H4 (cell line): ENCODE measurements at regions not wholly inside any gene's neighbourhood (a gene's known extent, or its start where the extent isn't known, plus 50 kb on each side); places are given as distances from the start of the nearest gene placed in this dataset.
A peak's percentile ranks its signal among the peaks of the same experiment; 100 is the strongest.
"Not testable (repeated sequence)": the region's sequence is repeated elsewhere in the genome, so short reads cannot be mapped to it uniquely, and the experiment has no call there.

Experiments
- DNase-seq: peaks from one replicate; pipeline ENCODE4 v3.0.0-alpha.2; 2015; ENCODE audit warnings: low spot score

DNA sequence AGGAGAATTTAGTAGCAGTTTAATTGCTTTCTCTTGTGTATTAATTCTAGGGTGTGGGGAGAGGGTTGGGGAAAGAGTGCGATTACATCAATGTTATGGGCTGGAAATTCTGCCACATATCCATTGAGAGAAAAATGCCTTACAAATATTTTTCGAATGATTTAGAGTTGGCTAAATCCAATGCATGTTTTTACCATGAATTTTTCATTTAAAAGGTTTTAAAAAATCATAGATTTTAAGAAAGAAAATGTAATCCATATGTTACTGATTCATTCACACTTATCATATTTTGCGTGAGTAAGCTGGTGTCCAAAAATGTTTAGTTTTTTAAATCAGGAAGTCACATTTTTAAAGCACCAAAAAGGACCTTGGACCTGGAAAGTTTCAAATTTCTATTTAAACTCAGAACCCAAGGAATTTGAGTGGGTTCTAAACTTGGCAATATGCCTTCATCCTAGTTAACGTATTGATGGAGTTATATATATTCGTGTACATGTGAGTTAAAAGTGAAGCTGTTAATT, 627.4 kb upstream of the CITED2 start:
- no peak for DNase-seq

DNA sequence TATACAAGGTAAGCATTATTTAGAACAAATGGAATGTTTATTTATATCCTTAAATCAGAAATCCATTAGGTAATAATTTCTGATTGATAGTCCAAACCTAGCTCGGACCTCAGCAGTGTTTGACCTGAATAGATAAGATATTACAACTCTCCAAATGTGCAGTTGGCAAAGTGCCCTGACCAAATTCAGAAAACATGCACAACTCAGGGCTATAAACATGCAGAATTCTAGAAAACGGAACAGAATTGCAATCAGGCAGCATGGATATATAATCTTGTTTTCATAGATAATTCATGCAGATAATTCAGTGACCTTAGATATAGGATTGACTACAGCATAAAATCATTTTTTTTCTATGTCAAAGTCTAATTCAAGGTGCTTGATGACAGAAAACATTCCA, 626.6 kb upstream of the CITED2 start:
- no peak for DNase-seq

DNA sequence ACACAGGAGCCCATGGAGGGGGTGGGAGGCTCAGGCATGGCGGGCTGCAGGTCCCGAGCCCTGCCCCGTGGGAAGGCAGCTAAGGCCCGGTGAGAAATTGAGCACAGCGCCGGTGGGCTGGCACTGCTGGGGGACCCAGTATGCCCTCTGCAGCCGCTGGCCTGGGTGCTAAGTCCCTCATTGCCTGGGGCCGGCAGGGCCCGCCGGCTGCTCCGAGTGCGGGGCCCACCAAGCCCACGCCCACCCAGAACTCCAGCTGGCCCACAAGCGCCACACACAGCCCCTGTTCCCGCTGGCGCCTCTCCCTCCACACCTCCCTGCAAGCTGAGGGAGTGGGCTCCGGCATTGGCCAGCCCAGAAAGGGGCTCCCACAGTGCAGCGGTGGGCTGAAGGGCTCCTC, 625.2 kb upstream of the CITED2 start:
- DNase-seq, result not testable (repeated sequence)

DNA sequence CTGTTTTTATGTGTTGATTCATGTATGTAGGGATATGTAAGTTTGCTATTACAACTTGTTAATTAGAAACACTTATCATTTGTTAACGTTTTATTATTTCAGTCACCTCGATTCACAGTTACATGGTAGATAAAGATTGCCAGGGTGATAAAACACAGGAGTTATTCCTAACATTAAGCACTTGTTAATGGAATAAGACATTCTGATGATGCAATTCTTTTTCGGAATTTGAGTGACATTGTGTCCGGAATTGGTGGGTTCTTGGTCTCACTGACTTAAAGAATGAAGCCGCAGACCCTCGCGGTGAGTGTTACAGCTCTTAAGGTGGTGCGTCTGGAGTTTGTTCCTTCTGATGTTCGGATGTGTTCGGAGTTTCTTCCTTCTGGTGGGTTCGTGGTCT, 624.0 kb upstream of the CITED2 start:
- not testable (repeated sequence) for DNase-seq

DNA sequence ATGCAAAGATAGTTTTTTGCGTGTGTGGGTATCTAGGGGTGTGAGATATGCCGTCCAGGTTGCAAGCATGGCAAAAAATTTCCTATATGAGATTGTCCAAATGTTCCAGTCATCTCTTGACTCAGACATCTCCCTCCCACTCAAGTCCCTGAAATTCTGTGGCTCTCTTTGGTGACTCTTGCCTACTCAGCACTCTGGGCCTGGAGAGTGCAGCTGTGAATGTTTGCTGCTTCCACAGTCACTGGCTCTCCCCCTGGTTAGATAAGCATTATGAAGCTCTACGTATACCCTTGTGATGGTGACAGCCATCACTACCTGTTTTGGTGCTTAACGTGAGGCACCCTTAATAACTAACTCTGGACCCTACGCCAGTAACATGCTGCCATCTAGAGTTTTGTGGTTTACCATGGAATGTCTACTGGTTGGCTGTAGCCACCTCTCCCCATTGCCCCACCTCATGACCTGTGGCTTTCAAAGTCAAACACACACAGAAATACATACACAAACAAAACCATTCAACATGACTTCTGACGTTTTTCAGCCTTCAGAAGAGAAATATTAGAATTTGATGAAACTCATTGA, 621.9 kb upstream of the CITED2 start:
- peak; percentile 70 for DNase-seq

DNA sequence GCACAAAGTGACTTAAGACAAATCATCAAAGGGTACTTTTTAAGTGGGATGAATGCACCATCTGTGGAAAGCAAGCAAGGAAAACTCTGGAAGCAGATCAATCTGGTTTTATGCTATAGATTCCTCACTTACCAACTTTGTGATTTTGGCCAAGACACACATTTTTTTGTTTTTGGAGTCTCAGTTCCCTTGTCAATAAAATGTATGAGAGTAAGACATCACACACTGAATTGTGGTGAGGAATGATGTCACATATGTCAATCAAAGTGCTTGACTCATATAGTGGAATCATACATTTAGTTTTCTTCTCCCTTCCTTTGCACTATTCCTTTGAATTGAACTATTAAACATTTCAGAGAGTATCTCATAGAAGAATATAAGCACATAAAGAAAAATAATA, 620.5 kb upstream of the CITED2 start:
- DNase-seq, result no peak

DNA sequence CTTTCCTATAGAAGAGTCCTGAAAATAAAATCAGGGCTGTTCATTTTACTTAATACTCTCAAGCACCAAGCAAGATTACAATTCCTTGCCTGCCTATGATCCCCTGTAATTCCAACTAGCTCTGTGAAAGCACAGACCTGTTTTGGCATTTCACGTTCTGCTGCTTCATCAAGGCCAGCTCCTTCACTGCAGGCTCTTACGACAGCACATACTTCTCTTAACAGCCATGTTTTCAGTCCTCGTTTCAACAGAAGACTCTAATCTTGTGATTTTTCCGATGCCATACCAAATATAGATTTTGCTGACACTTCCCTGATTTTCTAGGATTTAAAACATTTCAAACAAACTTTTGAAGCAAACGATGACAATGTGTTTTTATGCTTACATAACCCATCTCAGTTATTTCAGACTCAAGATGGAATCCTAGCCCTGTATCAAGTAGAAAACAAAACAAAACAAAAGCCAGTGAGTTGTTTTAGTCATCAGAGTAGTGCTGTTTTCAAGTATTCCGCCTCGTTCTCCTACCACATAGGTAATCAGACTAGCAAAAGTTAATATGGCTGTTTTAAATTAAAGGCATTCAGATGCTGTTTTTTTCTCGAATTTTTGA, 616.5 kb upstream of the CITED2 start:
- no peak for DNase-seq

DNA sequence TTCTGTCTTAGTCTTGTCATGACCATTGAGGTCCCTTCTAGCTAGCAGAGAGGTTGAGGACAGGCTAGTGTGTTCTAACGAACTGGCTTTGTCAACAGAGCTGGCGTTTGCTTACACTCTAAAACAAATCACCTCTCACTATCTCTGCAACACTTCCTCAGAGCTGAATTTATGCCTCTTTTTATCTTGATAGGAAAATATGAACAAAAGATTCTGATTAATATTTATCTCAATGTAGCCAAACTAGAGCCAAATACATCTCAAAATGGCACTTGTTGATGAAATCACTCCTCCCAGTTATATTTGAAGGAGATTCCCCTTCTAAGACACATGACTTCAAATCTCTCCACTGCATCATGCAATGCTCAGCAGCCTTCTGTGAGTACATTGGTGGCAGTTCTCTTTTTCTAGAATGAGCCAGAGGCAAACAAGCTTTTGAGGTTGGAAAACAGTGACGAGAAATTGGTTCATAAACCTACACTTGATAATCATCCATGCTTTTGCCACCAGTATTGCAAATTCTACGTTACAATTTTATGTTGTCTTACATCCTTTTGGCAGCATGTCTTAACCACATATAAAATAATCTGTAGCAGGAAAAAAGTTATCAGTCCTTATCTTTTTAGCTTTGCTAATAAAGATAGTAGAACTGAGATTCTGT, 615.7 kb upstream of the CITED2 start:
- no peak for DNase-seq

DNA sequence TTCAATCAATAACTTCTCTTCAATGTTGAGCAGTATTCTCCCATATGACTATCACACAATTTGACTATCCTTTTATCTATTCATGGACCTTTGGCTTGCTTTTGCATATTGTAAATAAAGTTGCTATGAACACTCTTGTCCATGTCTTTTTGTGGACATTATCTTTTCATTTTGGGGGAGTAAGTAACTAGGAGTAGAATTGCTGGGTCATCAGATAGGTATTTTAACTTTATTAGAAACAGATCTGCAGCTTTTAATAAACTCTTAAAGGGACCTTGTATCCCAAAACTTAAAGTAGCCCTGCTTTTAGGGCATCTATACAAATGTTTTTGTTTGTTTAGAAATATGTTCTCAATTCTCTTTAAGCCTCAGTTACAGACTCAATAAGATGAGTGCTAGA, 614.2 kb upstream of the CITED2 start:
- no peak for DNase-seq

DNA sequence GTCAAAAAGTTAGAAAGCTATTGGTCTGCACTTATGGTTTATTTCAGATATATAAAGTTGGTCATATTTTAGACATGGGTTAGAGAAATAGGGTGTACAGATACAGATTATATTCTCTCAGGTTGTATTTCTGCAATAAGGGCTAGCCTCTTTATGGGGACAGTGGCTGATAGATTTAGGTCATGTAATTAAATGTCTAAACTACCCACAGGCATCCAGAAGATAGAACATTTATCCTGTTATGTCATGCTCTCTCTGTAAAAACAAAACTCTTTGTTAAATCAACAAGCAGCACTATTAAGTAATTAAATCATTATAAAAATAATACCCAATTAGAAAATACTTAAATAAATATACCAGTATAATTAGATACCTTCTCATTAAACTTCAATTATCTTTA, 612.6 kb upstream of the CITED2 start:
- no peak for DNase-seq

DNA sequence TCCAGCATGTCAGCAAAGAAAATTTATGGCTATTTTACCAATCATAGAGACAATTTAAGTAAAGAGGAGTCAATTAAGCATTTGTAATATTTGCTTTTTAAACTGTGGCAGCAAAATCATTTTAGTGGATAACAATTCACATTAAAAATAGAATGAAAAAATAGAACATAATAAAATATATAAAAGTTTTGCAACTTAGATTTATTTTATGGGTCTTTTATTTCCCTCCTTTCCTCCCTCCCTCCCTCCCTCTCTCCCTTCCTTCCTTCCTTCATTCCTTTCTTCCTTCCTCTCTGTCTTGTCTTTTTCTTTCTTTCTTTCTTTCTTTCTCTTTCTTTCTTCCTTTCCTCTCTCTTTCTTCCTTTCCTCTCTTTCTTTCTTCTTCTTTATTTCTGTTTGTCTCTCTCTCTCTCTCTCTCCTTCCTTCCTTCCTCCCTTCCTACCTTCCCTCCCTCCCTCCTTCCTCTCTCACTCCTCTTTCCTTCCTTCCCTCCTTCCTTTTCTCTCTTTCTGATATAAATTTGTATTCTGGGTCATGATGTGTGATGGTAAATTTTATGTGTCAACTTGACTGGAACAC, 610.9 kb upstream of the CITED2 start:
- no peak for DNase-seq

DNA sequence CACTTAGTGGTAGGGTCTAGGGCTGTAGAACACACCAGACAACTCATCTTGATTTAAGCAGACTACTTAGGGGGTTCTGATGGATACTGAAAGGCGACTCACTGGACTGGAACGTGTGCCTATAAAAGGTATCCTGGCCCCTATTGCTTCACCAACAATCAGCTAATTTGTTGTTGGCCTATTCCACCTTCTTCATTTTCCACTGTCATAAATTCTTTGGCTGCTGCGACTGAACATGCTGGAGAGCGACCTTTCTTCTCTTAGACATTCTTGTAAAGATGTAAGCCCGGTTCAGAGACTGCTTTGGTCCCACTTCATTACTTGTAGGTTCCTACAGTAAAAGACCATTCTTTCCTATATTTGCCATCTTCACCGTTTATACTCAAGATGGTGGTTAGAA, 609.9 kb upstream of the CITED2 start:
- no peak for DNase-seq

DNA sequence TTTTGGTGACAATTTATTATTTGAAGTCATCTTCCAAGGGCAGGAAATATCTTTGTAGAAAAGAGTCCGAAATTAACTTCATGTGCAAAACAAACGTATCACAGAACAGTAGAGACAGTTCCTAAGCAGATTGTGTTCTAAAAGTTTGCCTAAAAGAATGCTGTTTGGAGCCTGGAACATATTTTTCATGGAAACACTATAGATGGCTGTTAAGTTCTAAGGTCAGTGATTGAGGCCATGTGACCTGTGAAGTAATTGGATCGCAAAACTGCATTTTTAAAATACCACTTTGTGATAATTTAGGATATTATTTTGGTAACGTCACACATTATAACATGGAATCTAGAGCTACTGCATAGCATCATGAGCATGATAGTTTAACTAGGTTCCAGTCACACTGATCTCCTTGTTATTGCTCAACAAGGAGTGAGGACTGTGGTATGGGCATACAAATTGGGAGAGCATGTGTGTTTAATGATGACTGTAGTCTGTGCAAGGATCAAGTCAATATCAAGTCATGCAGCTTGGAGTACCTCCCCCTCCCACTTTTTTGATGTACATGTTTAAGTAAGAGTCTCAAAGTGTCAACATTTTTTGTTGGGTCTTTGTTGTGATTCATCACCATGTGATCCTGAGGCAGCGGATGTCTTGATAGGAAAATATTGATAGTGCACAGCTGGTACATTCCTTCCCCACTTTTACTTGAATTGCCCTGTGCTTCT, 609.3 kb upstream of the CITED2 start:
- DNase-seq, result no peak

DNA sequence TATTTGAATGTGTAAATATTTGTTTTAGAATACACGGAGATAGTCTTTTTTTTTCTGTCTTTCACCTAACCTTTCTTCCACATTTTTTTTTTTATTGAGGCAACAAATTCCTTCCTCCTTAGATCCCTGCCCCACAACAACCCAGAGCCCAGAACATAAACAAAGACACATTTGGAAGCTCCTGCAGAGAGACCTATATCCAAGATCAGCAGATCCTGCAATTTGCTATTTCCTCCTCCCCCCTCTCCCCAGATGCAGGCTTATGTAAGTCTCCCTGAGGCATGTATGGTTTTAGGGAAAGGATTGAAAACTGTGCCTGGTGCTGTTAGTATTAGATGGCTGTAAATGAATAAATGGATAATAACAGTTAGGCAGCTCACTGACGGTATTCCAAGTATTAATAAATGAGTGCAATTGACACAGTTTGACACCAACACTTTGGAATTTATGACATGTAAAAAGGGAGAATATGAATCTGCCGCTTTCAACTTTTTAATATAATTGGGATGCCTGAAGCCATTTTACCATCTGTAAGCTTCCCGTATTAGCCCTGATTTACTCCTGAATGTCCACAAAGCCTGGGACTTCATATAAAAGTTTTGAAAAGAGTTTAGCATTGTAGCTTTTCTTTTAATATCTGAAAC, 608.3 kb upstream of the CITED2 start:
- peak; percentile 55 for DNase-seq

DNA sequence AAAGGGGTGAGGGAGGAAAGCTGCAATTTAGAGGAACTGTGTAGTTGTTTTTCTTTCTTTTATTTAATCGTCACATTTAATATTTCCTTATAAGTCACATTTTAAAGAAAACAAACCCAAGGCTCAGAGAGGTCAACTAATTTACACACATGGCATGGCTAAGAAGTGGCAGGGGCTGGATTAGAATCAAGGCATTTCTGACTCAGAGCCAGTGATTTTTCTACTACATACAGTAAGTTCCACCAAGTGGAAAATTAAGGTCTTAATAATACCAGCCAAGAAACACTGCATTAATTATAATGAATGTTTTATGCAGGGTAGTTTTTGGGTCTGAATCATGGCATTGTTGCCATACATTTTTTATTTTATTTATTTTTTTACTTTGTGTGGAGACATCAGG, 607.7 kb upstream of the CITED2 start:
- no peak for DNase-seq

DNA sequence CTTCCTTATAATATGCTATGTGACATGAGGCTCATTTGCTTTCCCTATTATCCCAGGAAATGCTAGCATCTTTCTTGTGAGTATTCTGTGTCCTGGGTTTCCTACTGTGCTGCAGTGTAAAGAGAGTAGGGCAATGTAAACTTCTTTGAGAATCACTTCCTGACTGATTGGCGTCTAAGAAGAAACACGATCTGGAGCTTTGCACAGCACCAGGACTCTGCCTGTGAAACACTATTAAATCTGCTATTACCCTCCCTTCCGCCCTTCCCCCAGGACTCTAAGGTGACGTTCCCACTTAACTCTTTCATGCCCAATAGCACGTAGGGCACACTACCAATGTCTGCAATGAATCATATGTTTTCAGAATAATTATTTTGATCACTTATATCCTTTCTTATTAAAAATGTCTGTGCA, 607.3 kb upstream of the CITED2 start:
- peak; percentile 75 for DNase-seq

DNA sequence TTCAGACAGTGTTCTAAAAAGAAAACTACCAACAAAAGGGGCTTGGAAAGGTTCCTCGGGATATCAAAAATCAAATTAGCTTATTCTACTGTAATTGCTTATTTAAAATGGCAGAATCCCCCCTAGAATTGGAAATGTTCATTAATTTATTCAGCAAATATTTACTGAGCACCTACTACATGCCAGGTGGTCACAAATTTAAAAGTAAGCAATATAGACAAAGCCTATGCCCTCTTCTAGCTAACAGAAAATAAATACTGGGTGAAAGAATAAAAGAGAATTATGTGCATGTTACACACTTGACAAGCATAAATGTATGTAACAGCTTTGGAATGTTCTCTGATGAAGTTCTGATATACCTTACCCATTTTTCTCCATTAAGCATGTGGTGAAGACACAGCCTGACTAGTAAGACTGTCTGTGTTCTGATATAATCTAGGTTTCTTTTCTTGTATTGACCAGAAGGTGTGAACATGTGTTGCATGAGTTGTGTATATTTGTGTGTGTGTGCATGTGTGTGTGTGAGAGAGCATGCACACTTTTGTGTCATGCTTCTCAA, 606.7 kb upstream of the CITED2 start:
- DNase-seq, result no peak

DNA sequence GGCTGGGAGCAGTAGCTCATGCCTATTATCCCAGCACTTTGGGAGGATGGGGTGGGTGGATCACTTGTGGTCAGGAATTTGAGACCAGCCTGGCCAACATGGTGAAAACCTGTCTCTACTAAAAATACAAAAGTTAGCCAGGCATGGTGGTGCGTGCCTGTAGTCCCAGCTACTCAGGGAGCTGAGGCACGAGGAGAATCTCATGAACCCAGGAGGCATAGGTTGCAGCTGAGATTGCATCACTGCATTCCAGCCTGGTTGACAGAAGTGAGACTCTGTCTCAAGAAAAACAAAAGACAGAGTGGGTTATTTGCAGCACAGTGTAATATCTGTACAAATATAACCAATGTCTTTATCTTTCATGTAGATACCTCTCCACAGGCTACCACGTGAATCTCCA, 606.2 kb upstream of the CITED2 start:
- peak; percentile 6 for DNase-seq

DNA sequence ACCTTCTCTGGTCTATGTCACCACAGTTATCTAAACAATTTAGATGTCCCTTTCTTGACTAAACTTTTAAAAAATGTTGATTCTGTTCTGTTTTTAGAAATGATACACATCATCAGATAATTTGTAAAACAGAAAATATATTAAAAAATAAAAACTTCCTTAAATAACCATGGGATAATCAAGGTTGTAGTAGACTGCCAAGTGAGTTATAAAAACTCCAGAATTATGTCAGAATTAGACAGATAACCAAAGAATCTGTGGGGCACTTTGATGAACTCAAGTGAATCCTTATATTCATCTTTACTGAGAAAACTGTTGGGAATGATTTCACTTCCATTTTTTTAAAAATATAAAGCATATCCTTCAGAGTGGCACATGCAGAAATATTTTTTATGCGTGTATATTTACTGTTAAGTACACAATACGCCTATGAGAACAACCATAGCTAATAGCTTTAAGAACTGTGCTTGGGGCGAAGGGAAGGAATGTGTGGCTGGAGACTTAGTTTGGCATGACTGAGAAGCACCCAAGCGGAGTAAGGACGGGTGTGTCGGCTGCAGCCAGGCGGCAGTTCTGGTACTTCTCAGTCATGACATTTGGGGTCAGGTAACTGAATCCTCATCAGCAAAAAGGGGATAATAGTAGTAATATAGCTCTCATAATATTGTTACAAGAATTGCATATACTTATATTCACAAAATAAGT, 604.7 kb upstream of the CITED2 start:
- DNase-seq, result peak; percentile 16

DNA sequence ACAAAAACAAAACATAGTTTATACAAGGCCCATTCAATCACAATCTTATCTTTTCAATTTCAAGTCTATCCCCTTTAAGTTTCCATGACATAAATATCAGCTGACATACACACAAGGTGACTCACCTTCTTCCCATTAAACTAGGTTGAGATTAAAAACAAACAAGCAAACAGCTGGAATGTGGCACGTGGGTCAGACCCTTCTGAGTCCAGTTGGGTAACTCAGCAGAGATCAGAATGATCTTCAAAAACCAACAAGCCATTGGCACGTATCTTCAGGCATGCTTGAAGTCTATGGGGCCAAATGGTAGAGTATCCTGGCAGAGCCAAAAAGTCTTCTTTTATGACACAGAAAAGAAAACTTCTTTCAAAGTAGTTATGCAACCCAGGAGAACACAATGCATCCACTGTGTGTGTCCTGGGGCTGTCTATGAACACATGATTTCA, 603.5 kb upstream of the CITED2 start:
- peak; percentile 89 for DNase-seq
